HEK293 (cell line): ENCODE measurements at regions not wholly inside any gene's neighbourhood (a gene's known extent, or its start where the extent isn't known, plus 50 kb on each side); places are given as distances from the start of the nearest gene placed in this dataset.

Experiments
- CTCF ChIP-seq: fragments of 450-650 bp; formaldehyde crosslinking; IDR thresholded peaks from 2 replicates; pipeline ENCODE4 v1.5.1; 2016; ENCODE audit warnings: missing biosample characterization, missing genetic modification characterization
- SCRT1 ChIP-seq: fragments of 450-650 bp; formaldehyde crosslinking; IDR thresholded peaks from 2 replicates; pipeline ENCODE4 v1.5.1; 2016; ENCODE audit warnings: missing biosample characterization, missing genetic modification characterization, borderline replicate concordance
- SP2 ChIP-seq: fragments of 450-650 bp; formaldehyde crosslinking; IDR thresholded peaks from 2 replicates; pipeline ENCODE4 v1.5.1; 2016; ENCODE audit warnings: missing biosample characterization, missing genetic modification characterization
- ZBTB11 ChIP-seq: fragments of 450-650 bp; formaldehyde crosslinking; conservative IDR thresholded peaks from 2 replicates; pipeline ENCODE4 v1.5.1; 2016; ENCODE audit warnings: low read depth, missing biosample characterization, missing genetic modification characterization
- ZNF175 ChIP-seq: fragments of 450-650 bp; formaldehyde crosslinking; IDR thresholded peaks from 2 replicates; pipeline ENCODE4 v1.5.1; 2016; ENCODE audit warnings: missing biosample characterization, missing genetic modification characterization
- ZNF221 ChIP-seq: fragments of 450-650 bp; formaldehyde crosslinking; IDR thresholded peaks from 2 replicates; pipeline ENCODE4 v1.5.1; 2017; ENCODE audit warnings: missing biosample characterization, missing genetic modification characterization, borderline replicate concordance
- ZNF510 ChIP-seq: fragments of 450-650 bp; formaldehyde crosslinking; IDR thresholded peaks from 2 replicates; pipeline ENCODE4 v1.5.1; 2018; ENCODE audit warnings: mild to moderate bottlenecking, missing genetic modification characterization, missing biosample characterization; ENCODE audit not compliant: insufficient replicate concordance
- TF ChIP-seq, protein P1 (sequence below): fragments of 450-650 bp; formaldehyde crosslinking; IDR thresholded peaks from 2 replicates; pipeline ENCODE4 v1.5.1; 2016; ENCODE audit warnings: missing biosample characterization, missing genetic modification characterization

DNA sequence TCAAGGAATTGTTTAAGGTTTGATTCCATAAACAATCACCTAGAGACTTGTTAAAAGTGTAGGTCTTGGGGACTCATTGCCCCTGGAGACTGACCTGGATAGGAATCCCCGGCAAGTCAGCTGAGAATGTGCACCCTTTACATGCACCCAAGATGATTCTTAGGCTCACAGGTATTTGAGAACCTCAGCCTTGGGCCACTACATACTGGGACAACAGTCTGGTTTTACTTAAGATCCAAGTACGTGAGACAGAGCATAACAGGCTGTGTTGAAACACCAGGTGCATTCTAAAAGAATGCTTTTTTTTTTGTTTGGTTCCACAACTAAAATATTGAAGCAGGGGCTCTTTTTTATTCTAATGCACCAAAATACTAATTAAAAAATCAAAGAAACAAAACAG is 215.8 kb downstream of the TMX3 start:
- TF ChIP-seq CTCF (tag by site-specific recombination) (no peak), SCRT1 (tag by site-specific recombination) (no peak), ZNF175 (no peak), ZNF510 (tag by site-specific recombination) (no peak), ZNF221 (no peak), ZBTB11 (tag by site-specific recombination) (no peak), SP2 (no peak)
- TF ChIP-seq, protein P1, sequence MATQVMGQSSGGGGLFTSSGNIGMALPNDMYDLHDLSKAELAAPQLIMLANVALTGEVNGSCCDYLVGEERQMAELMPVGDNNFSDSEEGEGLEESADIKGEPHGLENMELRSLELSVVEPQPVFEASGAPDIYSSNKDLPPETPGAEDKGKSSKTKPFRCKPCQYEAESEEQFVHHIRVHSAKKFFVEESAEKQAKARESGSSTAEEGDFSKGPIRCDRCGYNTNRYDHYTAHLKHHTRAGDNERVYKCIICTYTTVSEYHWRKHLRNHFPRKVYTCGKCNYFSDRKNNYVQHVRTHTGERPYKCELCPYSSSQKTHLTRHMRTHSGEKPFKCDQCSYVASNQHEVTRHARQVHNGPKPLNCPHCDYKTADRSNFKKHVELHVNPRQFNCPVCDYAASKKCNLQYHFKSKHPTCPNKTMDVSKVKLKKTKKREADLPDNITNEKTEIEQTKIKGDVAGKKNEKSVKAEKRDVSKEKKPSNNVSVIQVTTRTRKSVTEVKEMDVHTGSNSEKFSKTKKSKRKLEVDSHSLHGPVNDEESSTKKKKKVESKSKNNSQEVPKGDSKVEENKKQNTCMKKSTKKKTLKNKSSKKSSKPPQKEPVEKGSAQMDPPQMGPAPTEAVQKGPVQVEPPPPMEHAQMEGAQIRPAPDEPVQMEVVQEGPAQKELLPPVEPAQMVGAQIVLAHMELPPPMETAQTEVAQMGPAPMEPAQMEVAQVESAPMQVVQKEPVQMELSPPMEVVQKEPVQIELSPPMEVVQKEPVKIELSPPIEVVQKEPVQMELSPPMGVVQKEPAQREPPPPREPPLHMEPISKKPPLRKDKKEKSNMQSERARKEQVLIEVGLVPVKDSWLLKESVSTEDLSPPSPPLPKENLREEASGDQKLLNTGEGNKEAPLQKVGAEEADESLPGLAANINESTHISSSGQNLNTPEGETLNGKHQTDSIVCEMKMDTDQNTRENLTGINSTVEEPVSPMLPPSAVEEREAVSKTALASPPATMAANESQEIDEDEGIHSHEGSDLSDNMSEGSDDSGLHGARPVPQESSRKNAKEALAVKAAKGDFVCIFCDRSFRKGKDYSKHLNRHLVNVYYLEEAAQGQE (tag by site-specific recombination), result no peak
